Mesendoderm (in vitro differentiated cells): ENCODE measurements at regions not wholly inside any gene's neighbourhood (a gene's known extent, or its start where the extent isn't known, plus 50 kb on each side); places are given as distances from the start of the nearest gene placed in this dataset.

Experiments used
- DNase-seq: peaks from one replicate; pipeline ENCODE4 v3.0.0; 2013
- H2AK5ac ChIP-seq: 2 replicates; pipeline ENCODE4 v1.6.1; 2013; ENCODE audit warnings: low read length, inconsistent platforms
- H2BK120ac ChIP-seq: 2 replicates; pipeline ENCODE4 v1.6.1; 2013; ENCODE audit warnings: low read depth, mild to moderate bottlenecking, low read length, moderate library complexity, mixed read lengths
- H2BK15ac ChIP-seq: replicated peaks from 2 replicates; pipeline ENCODE4 v1.6.1; 2013; ENCODE audit warnings: low read depth, mild to moderate bottlenecking, moderate library complexity
- H2BK5ac ChIP-seq: 2 replicates; pipeline ENCODE4 v1.6.1; 2013; ENCODE audit warnings: low read length, inconsistent platforms
- H3K18ac ChIP-seq: 2 replicates; pipeline ENCODE4 v1.6.1; 2013; ENCODE audit warnings: mild to moderate bottlenecking, low read length, mixed read lengths
- H3K23ac ChIP-seq: one replicate; pipeline ENCODE4 v1.6.1; 2013; ENCODE audit warnings: low read length
- H3K27ac ChIP-seq: 2 replicates; pipeline ENCODE4 v1.5.1; 2013; ENCODE audit warnings: low read depth, mild to moderate bottlenecking, inconsistent platforms, low read length, moderate library complexity
- H3K27me3 ChIP-seq: 2 replicates; pipeline ENCODE4 v1.6.1; 2013; ENCODE audit warnings: low read length, control low read depth, mild to moderate bottlenecking, inconsistent platforms; ENCODE audit not compliant: insufficient read depth, poor library complexity
- H3K36me3 ChIP-seq: 2 replicates; pipeline ENCODE4 v1.6.1; 2013; ENCODE audit warnings: low read length, inconsistent platforms; ENCODE audit not compliant: control insufficient read depth, insufficient read depth
- H3K4ac ChIP-seq: one replicate; pipeline ENCODE4 v1.6.1; 2013; ENCODE audit warnings: low read depth, mild to moderate bottlenecking, low read length, moderate library complexity
- H3K4me1 ChIP-seq: 2 replicates; pipeline ENCODE4 v1.6.1; 2013; ENCODE audit warnings: low read depth, low read length, inconsistent platforms; ENCODE audit not compliant: control insufficient read depth
- H3K4me2 ChIP-seq: 2 replicates; pipeline ENCODE4 v1.6.1; 2013; ENCODE audit warnings: low read length
- H3K4me3 ChIP-seq: 2 replicates; pipeline ENCODE4 v1.5.1; 2013; ENCODE audit warnings: mild to moderate bottlenecking, low read length
- H3K56ac ChIP-seq: one replicate; pipeline ENCODE4 v1.6.1; 2013; ENCODE audit warnings: low read length
- H3K79me1 ChIP-seq: 2 replicates; pipeline ENCODE4 v1.6.1; 2013; ENCODE audit warnings: low read length, inconsistent platforms
- H3K79me2 ChIP-seq: 2 replicates; pipeline ENCODE4 v1.6.1; 2013; ENCODE audit warnings: mild to moderate bottlenecking, low read length; ENCODE audit not compliant: control insufficient read depth, insufficient read depth
- H3K9ac ChIP-seq: 2 replicates; pipeline ENCODE4 v1.6.1; 2013; ENCODE audit warnings: low read length, inconsistent platforms
- H4K5ac ChIP-seq: one replicate; pipeline ENCODE4 v1.6.1; 2013; ENCODE audit warnings: low read length
- H4K8ac ChIP-seq: one replicate; pipeline ENCODE4 v1.6.1; 2013; ENCODE audit warnings: low read depth, mild to moderate bottlenecking, control low read depth, low read length, moderate library complexity
- WGBS: extraction: QIAGEN DNeasy Blood & Tissue Kit; methylation state at CpG from one replicate; pipeline ENCODE4 v1.1.7; 2013; ENCODE audit warnings: low lambda C conversion rate, missing lambda C conversion rate; ENCODE audit not compliant: insufficient coverage; ENCODE audit errors: extremely low coverage; 5-methylcytosine and 5-hydroxymethylcytosine counted together

- no peak overlapping the region for H3K23ac ChIP-seq
- no peaks in the 10 kb centered on the region for H3K79me1 ChIP-seq
- peaks cover 7% of the 10 kb centered on the region for H3K4me1 ChIP-seq
- H3K27me3 ChIP-seq = no peaks in the 10 kb centered on the region
- DNase-seq = no peak
- no peak overlapping the region for H4K5ac ChIP-seq
- H3K79me2 ChIP-seq = no peaks in the 10 kb centered on the region
- no peak overlapping the region for H3K27ac ChIP-seq
- H2AK5ac ChIP-seq = peak overlapping the region; percentile 60
- H3K4me2 ChIP-seq = no peak overlapping the region
- WGBS = no CpG with 5 or more reads among the region's 4 CpGs
- H3K18ac ChIP-seq = no peak overlapping the region
- H3K4ac ChIP-seq = no peak overlapping the region
- H2BK5ac ChIP-seq = no peak overlapping the region
- no peak overlapping the region for H2BK120ac ChIP-seq
- no peak overlapping the region for H4K8ac ChIP-seq
- H3K9ac ChIP-seq = no peak overlapping the region
- H3K56ac ChIP-seq = no peak overlapping the region
- H2BK15ac ChIP-seq = no peak overlapping the region
- H3K36me3 ChIP-seq = no peaks in the 10 kb centered on the region
- H3K4me3 ChIP-seq = no peak overlapping the region
Measured at GRCh38 chr14:22508662-22509035, 80.4 kb downstream of the DAD1 start.

GRCh38 chr14:22508150-22508457, 80.9 kb downstream of the DAD1 start:
- H3K36me3 ChIP-seq = no peaks in the 10 kb centered on the region
- no peak overlapping the region for H2AK5ac ChIP-seq
- no peak overlapping the region for H3K9ac ChIP-seq
- H3K4me2 ChIP-seq = no peak overlapping the region
- WGBS = no CpG with 5 or more reads among the region's 2 CpGs
- H3K4ac ChIP-seq = no peak overlapping the region
- H3K4me1 ChIP-seq = peaks cover 7% of the 10 kb centered on the region
- no peak overlapping the region for H3K4me3 ChIP-seq
- no peak overlapping the region for H4K5ac ChIP-seq
- no peak overlapping the region for H3K23ac ChIP-seq
- no peak overlapping the region for H3K56ac ChIP-seq
- H3K79me1 ChIP-seq = no peaks in the 10 kb centered on the region
- no peaks in the 10 kb centered on the region for H3K27me3 ChIP-seq
- H3K18ac ChIP-seq = no peak overlapping the region
- no peak overlapping the region for H4K8ac ChIP-seq
- DNase-seq = no peak
- H2BK120ac ChIP-seq = no peak overlapping the region
- H2BK5ac ChIP-seq = no peak overlapping the region
- H3K79me2 ChIP-seq = no peaks in the 10 kb centered on the region
- H3K27ac ChIP-seq = no peak overlapping the region
- no peak overlapping the region for H2BK15ac ChIP-seq

- no peak overlapping the region for H2AK5ac ChIP-seq
- no peak overlapping the region for H3K56ac ChIP-seq
- no peaks in the 10 kb centered on the region for H3K79me1 ChIP-seq
- H3K27ac ChIP-seq = no peak overlapping the region
- H4K8ac ChIP-seq = no peak overlapping the region
- no peak overlapping the region for H3K4ac ChIP-seq
- H2BK5ac ChIP-seq = no peak overlapping the region
- peaks cover 7% of the 10 kb centered on the region for H3K4me1 ChIP-seq
- no peaks in the 10 kb centered on the region for H3K27me3 ChIP-seq
- no peak overlapping the region for H3K4me3 ChIP-seq
- no peak overlapping the region for H2BK120ac ChIP-seq
- no peaks in the 10 kb centered on the region for H3K79me2 ChIP-seq
- H3K23ac ChIP-seq = no peak overlapping the region
- no peak overlapping the region for H4K5ac ChIP-seq
- WGBS = no CpG with 5 or more reads among the region's 2 CpGs
- DNase-seq = no peak
- no peak overlapping the region for H3K9ac ChIP-seq
- H3K36me3 ChIP-seq = no peaks in the 10 kb centered on the region
- H3K4me2 ChIP-seq = no peak overlapping the region
- no peak overlapping the region for H3K18ac ChIP-seq
- no peak overlapping the region for H2BK15ac ChIP-seq
Measured at GRCh38 chr14:22506778-22507351, 82.2 kb downstream of the DAD1 start.

DNA sequence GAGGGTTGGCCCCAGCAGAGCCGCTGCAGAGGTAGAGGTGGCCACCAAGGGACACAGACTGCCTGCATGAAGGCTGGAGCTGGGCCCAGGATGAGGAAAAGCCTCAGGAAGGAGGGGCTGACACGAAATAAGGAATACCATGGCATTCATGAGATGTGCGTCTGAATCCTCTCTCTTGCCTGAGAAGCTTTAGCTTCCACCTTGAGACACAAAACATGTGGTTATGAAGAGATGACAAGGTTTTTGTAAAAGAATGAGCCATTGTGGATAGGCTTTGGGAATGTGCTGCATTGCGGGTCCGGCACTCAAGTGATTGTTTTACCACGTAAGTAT, 82.7 kb downstream of the DAD1 start:
- Histone ChIP-seq H3K79me1 (no peaks in the 10 kb centered on the region), H3K4ac (no peak overlapping the region), H3K27ac (no peak overlapping the region), H3K23ac (no peak overlapping the region), H3K36me3 (no peaks in the 10 kb centered on the region), H3K27me3 (no peaks in the 10 kb centered on the region), H2BK120ac (no peak overlapping the region), H3K4me1 (peaks cover 7% of the 10 kb centered on the region), H3K4me2 (no peak overlapping the region), H3K9ac (no peak overlapping the region), H2BK5ac (no peak overlapping the region), H2AK5ac (no peak overlapping the region), H3K56ac (no peak overlapping the region), H4K8ac (no peak overlapping the region), H4K5ac (no peak overlapping the region), H2BK15ac (no peak overlapping the region), H3K79me2 (no peaks in the 10 kb centered on the region), H3K4me3 (no peak overlapping the region), H3K18ac (no peak overlapping the region)
- no CpG with 5 or more reads among the region's 6 CpGs for WGBS
- DNase-seq = no peak

- Histone ChIP-seq H3K36me3 (no peaks in the 10 kb centered on the region), H3K27me3 (no peaks in the 10 kb centered on the region), H3K27ac (no peak overlapping the region), H3K9ac (no peak overlapping the region), H3K79me1 (no peaks in the 10 kb centered on the region), H4K8ac (no peak overlapping the region), H3K4ac (no peak overlapping the region), H4K5ac (no peak overlapping the region), H2BK5ac (no peak overlapping the region), H3K4me2 (no peak overlapping the region), H3K18ac (no peak overlapping the region), H2AK5ac (no peak overlapping the region), H2BK15ac (no peak overlapping the region), H3K23ac (no peak overlapping the region), H3K4me3 (no peak overlapping the region), H3K4me1 (peaks cover 7% of the 10 kb centered on the region), H3K56ac (no peak overlapping the region), H2BK120ac (no peak overlapping the region), H3K79me2 (no peaks in the 10 kb centered on the region)
- no CpG with 5 or more reads among the region's 8 CpGs for WGBS
- no peak for DNase-seq
Measured at GRCh38 chr14:22505697-22506377, 83.2 kb downstream of the DAD1 start.

- Histone ChIP-seq H2BK120ac (no peak overlapping the region), H2BK15ac (no peak overlapping the region), H2AK5ac (no peak overlapping the region), H3K56ac (no peak overlapping the region), H3K79me2 (no peaks in the 10 kb centered on the region), H3K4ac (no peak overlapping the region), H3K27ac (no peak overlapping the region), H3K4me3 (no peak overlapping the region), H3K79me1 (no peaks in the 10 kb centered on the region), H3K18ac (no peak overlapping the region), H3K9ac (no peak overlapping the region), H4K8ac (no peak overlapping the region), H4K5ac (no peak overlapping the region), H3K4me2 (no peak overlapping the region), H3K4me1 (peaks cover 7% of the 10 kb centered on the region), H2BK5ac (no peak overlapping the region), H3K27me3 (no peaks in the 10 kb centered on the region), H3K23ac (no peak overlapping the region), H3K36me3 (no peaks in the 10 kb centered on the region)
- no peak for DNase-seq
- no CpG with 5 or more reads among the region's 1 CpG for WGBS
Measured at GRCh38 chr14:22505309-22505696, 83.7 kb downstream of the DAD1 start.
